NCI-H1694 (cell line): ENCODE measurements at regions not wholly inside any gene's neighbourhood (a gene's known extent, or its start where the extent isn't known, plus 50 kb on each side); places are given as distances from the start of the nearest gene placed in this dataset.

Experiments used
- DNase-seq: peaks from one replicate; lab custom pipeline; 2025; lab: John Stamatoyannopoulos, UW

DNA sequence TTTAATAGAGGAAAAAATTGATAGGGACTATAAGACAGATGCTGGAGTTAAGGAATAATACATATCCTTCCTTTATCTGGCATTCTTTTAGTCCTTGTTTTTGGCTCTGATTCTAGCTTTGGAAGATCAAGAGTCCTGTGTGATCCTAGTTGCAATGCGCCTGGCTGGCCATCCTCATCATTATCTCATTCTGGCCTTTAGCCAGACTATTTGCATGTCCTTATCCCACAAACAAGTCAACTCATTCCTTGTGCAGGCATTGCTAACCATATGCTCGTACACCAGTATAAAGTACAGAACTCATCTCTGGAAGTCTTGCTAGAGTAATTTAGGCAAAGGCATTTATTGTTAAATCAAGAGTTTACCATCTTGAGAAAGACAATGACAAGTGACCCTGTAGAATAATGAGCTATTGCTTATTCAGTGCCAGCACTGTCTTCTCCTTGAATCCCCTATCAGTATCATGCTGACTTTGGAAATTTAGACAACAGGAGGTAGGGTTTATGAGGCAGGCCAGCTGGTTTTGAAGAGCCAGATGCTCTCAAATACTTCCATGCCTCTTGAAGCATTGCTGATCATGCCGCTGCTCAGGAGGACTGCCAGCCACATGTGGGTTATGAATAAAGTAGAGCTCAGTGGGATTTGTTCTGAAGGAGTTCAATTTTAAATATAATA is 1730.3 kb upstream of the TENM3 start:
- DNase-seq = no peak

GRCh38 chr4:180518906-180519305 is 1724.3 kb upstream of the TENM3 start:
- no peak for DNase-seq

- no peak for DNase-seq
Observed at GRCh38 chr4:180521181-180521580, 1722.0 kb upstream of the TENM3 start.

GRCh38 chr4:180525523-180526077 is 1717.6 kb upstream of the TENM3 start:
- DNase-seq = no peak

DNA sequence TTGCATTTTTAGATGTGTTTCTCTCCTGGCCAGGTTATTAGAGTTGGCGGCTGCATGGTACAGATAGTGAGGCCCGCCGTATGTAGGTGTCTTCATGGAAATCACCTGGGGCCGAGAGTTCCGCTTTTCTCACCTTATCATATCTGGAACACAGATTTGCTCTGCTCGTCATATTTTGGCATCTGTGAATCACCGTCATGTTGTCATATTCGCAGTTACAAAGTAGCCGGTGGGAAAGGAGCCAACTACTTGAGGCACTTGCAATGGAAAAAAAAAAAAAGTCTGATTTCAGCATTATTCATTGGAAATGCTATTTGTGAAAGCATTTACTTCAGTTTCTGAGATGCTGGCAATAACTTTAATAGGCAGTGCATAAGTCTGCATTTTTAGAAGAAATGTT is 1715.2 kb upstream of the TENM3 start:
- DNase-seq = no peak

DNA sequence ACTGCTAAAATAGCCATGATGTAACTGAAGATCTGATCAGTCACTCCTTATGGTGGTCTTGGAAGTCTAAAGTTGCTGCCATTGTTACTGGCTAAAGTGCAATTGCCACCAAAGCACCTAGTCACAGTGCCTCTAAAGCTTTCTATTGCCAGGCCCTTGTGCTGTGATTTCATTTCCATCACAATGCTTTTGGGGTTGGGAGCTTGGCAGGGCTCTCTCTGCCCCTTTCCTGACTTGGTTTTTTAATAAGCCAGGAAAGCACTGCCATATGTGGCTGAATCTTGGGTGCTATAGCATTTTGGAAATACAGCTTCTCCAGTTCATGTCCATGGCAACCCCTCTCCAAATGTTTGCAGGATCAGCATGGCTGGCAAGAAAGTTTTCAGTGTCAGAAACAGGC is 1712.4 kb upstream of the TENM3 start:
- DNase-seq = no peak

- no peak for DNase-seq
Observed at GRCh38 chr4:180532691-180533090, 1710.5 kb upstream of the TENM3 start.

DNA sequence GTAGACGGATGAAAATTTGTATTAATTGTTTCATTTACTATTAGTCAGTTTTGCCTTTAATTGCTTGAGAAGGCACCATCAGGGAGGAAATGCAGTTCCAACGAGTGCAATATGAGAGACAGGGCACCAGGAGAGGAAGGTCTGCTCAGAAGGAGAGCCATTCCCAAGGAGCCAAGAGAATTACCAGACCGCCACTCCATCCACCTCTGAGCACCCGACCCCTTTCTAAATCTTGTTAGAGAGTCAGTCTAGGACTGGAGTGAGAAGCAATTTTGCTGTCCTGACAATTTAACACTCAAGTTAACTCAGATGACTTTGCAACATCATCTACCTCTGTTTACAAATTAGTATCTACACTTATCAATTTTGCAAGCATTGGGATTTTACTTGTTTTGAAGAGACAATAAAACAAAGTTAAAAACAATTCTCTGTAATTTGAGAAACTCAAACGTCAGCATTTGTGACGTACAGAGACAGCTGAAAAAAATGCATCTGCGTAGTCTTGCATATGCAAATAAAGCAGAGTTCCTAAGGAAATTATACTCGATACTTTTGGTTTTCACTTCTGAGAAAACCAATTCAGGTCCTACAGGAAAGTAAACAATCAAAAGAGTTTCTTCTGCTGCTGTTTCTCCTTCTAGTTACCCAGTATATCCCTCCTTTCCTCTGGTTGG is 1704.7 kb upstream of the TENM3 start:
- no peak for DNase-seq

DNA sequence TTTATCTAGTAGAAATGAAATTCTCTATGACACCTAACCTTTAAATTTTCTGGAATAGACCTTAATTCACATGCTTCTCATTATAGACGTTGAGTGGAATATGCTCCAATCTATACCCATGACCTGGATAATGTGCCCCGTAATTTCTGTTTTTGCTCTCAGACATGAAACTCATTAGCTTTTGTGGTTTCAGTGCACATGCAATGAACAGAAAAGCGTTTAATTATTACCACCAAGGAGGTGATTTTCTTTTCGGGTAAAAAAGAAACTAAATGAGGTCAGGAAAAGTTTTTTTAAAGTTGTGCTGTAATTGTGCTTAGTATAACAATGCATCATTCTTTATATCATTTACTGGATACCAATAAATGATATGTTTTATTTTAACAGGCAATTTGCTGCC is 1703.9 kb upstream of the TENM3 start:
- DNase-seq = no peak

DNA sequence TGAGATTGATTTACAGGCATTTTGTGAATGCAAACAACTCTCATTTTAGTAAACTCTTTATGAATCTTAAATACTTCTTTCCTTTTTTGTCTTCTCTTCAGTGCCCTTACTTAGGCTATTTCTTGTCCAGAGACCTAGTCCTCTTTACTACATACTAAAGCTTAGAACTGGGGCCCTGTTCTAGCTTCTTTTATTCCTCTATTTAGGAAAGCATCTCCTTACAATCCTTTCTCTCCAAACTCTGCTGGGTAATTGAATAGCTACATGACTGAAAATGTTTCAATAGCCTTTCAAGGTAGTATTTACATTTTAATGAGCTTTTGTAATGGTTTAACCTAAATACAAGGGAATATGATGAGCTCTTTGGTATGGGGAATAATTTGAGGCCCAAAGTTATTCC is 1701.5 kb upstream of the TENM3 start:
- no peak for DNase-seq

DNA sequence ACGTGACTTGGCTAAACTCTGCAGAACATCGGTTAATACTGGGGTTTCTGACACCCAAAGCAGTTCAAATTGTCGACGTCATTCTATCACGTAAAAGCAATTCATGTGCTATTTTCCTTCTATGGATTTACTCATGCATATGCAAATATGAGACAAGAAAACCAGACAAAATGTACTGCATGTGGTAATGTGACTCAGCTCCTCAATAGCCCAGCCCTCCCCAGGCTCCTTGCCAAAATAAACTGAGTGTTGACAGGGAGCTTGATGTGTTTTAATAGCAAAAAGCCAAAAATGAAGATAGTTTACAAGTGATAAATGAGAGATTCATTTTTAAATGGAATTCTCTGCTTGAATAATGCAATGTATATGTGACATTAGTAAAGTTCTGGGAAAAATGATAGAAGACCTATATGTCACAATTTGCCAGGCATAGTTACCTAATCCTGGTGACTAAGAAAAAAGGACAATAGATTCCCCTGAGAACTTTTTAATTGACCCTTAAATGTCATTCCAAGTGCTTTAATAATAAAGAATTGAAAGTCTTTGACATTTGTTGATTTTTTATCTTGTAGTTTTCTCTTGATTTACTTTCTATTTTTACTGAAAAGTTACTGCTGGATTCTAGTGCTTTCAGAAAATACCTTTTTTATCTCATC is 1700.6 kb upstream of the TENM3 start:
- DNase-seq = no peak

- no peak for DNase-seq
Observed at GRCh38 chr4:180550106-180550505, 1693.1 kb upstream of the TENM3 start.

GRCh38 chr4:180557348-180557747 is 1685.9 kb upstream of the TENM3 start:
- DNase-seq = no peak

DNA sequence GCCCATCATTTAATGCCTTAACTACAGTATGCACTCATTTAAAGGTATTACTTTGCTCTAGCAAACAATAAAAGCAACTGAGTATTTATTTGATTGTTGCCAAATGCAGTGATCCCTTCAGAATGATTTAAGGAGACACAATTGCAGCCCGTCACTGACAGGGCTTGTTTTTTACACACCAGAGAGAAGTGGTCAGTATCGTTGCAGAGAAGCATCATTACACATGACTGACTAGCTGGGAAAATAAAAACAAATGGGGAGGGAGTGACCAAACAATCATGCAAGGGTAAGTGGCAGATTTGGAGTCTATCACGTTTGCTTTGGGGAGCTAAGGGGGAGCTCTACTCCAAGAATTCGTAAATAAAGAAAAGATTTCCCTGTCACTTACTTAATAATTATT is 1685.3 kb upstream of the TENM3 start:
- DNase-seq = no peak

DNA sequence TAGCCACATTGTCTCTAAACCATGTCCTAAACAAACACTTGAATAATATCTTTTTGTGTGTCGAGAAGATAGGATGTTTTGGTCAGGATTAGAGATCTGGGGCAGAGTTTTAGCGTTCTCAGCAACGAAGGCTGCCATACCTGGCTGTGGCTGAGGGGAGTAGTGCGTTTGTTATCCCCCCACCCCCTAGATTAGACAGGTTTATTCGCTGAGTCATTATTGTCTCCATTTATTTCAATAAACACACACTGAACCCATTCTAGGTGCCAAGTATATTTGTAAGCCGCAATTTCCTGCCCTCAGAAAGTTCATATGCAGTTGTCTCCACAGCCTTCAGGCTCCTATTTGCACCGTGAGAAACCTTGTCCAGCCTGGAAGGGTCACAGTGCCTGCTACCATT is 1684.8 kb upstream of the TENM3 start:
- no peak for DNase-seq

- no peak for DNase-seq
Observed at GRCh38 chr4:180560896-180561295, 1682.3 kb upstream of the TENM3 start.

- no peak for DNase-seq
Observed at GRCh38 chr4:180564026-180564425, 1679.2 kb upstream of the TENM3 start.

DNA sequence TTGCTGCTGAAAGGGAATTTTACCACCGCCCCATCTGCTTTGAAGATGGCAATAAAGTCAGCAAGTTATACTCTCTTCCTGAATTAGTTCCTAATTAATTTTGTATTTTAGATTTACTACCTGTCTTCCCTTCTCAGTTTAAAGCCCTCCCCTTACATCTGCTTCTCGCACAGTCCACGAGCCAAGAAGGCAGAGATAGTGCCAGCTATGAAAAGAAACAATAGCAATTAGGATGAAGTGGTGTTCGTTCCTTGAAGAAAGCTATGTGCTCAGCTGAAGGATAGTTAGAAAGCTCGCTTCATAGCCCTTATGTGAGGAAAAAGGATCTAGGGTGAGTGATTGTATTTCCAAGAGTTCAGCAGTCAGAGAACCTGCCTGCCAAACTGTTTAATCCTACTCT is 1678.8 kb upstream of the TENM3 start:
- no peak for DNase-seq

DNA sequence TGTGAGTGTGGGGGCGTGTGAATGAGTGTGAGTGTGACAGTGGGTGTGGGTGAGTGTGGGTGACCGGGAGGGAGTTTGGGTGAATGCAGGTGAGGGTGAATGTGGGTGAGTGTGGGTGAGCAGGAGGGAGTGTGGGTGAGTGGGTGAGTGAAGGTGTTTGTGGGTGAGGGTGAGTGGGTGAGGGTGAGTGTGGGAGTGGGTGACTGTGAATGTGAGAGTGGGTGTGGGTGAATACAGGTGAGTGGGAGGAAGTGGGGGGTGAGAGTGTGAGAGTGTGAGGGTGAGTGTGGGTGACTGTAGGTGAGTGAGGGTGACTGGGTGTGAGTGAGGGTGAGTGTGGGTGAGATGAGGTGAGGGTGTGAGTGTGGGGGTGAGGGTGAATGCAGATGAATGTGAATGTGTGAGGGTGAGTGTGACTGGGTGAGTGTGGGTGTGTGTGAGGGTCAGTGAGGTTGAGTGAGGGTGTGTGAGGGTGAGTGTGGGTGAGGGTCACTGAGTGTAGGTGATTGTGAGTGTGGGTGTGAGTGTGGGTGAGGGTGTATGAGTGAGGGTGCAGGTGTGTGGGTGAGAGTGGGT is 1677.3 kb upstream of the TENM3 start:
- DNase-seq = no peak

GRCh38 chr4:180566492-180566891 is 1676.7 kb upstream of the TENM3 start:
- DNase-seq = no peak

DNA sequence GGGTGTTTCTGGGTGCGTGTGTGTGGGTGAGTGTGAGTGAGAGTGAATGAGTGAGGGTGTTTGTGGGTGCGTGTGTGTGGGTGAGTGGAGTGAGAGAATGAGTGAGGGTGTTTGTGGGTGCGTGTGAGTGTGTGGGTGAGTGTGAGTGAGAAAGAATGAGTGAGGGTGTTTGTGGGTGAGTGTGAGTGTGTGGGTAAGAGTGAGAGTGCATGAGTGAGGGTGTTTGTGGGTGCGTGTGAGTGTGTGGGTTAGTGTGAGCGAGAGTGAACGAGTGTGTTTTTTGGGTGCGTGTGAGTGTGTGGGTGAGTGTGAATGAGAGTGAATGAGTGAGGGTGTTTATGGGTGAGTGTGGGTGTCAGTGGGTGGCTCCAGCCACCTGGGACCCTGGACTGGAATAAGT is 1676.1 kb upstream of the TENM3 start:
- no peak for DNase-seq

- no peak for DNase-seq
Observed at GRCh38 chr4:180571516-180572055, 1671.6 kb upstream of the TENM3 start.

GRCh38 chr4:180578175-180578574 is 1665.0 kb upstream of the TENM3 start:
- no peak for DNase-seq
